Neuronal stem cell (in vitro differentiated cells): ENCODE measurements at regions not wholly inside any gene's neighbourhood (a gene's known extent, or its start where the extent isn't known, plus 50 kb on each side); places are given as distances from the start of the nearest gene placed in this dataset. TPM values are rescaled to one million over a fixed set of nuclear protein-coding genes. Genes with fewer than 3 reads are reported as not detected.

Source experiments
- DNase-seq: peaks from one replicate; pipeline ENCODE4 v3.0.0-alpha.2; 2013; ENCODE audit warnings: low spot score
- H2AFZ ChIP-seq: one replicate; pipeline ENCODE4 v1.6.1; 2013; ENCODE audit warnings: mild to moderate bottlenecking, low read length, inconsistent platforms
- H2AK5ac ChIP-seq: 2 replicates; pipeline ENCODE4 v1.6.1; 2013; ENCODE audit warnings: low read depth, mild to moderate bottlenecking, inconsistent platforms, low read length, moderate library complexity, mixed read lengths
- H2BK120ac ChIP-seq: 2 replicates; pipeline ENCODE4 v1.6.1; 2013; ENCODE audit warnings: low read depth, mild to moderate bottlenecking, inconsistent platforms, low read length, moderate library complexity, mixed read lengths
- H2BK12ac ChIP-seq: one replicate; pipeline ENCODE4 v1.6.1; 2013; ENCODE audit warnings: low read length, inconsistent platforms
- H2BK15ac ChIP-seq: 2 replicates; pipeline ENCODE4 v1.6.1; 2013; ENCODE audit warnings: mild to moderate bottlenecking, low read length, inconsistent platforms, mixed read lengths
- H2BK5ac ChIP-seq: one replicate; pipeline ENCODE4 v1.6.1; 2013; ENCODE audit warnings: inconsistent platforms, mild to moderate bottlenecking, low read length, moderate library complexity
- H3K14ac ChIP-seq: one replicate; pipeline ENCODE4 v1.6.1; 2013; ENCODE audit warnings: low read length, inconsistent platforms
- H3K18ac ChIP-seq: 2 replicates; pipeline ENCODE4 v1.6.1; 2013; ENCODE audit warnings: low read length, inconsistent platforms
- H3K23ac ChIP-seq: 2 replicates; pipeline ENCODE4 v1.6.1; 2013; ENCODE audit warnings: low read depth, mild to moderate bottlenecking, mixed read lengths, low read length, inconsistent platforms; ENCODE audit not compliant: poor library complexity
- H3K27ac ChIP-seq: replicated peaks from 3 replicates; pipeline ENCODE4 v1.5.1; 2013; ENCODE audit warnings: low read length, inconsistent platforms
- H3K27me3 ChIP-seq, 3 experiments: 2 replicates each; pipeline ENCODE4 v1.6.1; 2013; ENCODE audit warnings: low read length in 3 of 3, mild to moderate bottlenecking in 2 of 3, inconsistent platforms in 1 of 3, low read depth in 1 of 3, mixed read lengths in 1 of 3, moderate library complexity in 1 of 3; ENCODE audit not compliant: control insufficient read depth in 3 of 3, insufficient read depth in 3 of 3
- H3K36me3 ChIP-seq, 2 donors: replicated peaks in 1 of 2; 2 replicates each; pipeline ENCODE4 v1.6.1; 2013; ENCODE audit warnings: low read length in 2 of 2; ENCODE audit not compliant: control insufficient read depth in 2 of 2, insufficient read depth in 2 of 2
- H3K4ac ChIP-seq: 2 replicates; pipeline ENCODE4 v1.6.1; 2013; ENCODE audit warnings: inconsistent platforms, mild to moderate bottlenecking, low read length, moderate library complexity
- H3K4me1 ChIP-seq, 2 donors: 1 replicate in 1 of 2; 2 replicates in 1 of 2; pipeline ENCODE4 v1.6.1; 2013; ENCODE audit warnings: low read length in 2 of 2, low read depth in 1 of 2; ENCODE audit not compliant: control insufficient read depth in 2 of 2, insufficient read depth in 1 of 2
- H3K4me2 ChIP-seq: one replicate; pipeline ENCODE4 v1.6.1; 2013; ENCODE audit warnings: mild to moderate bottlenecking, low read length, inconsistent platforms; ENCODE audit not compliant: insufficient read depth, poor library complexity, severe bottlenecking
- H3K4me3 ChIP-seq, 2 donors: 2 replicates each; pipeline ENCODE4 v1.5.1; 2013; ENCODE audit warnings: low read length in 2 of 2, mild to moderate bottlenecking in 2 of 2, inconsistent platforms in 1 of 2, moderate library complexity in 1 of 2
- H3K79me1 ChIP-seq: one replicate; pipeline ENCODE4 v1.6.1; 2013; ENCODE audit warnings: low read depth, mild to moderate bottlenecking, inconsistent platforms, low read length, moderate library complexity
- H3K9ac ChIP-seq: one replicate; pipeline ENCODE4 v1.6.1; 2013; ENCODE audit warnings: mild to moderate bottlenecking, low read depth, low read length, inconsistent platforms; ENCODE audit not compliant: poor library complexity
- H3K9me3 ChIP-seq, 2 donors: replicated peaks in 1 of 2; 2 replicates each; pipeline versions ENCODE3 to v1.6.1; 2013; ENCODE audit warnings: low read length in 2 of 2, mild to moderate bottlenecking in 2 of 2, inconsistent platforms in 1 of 2, low read depth in 1 of 2, mixed read lengths in 1 of 2, moderate library complexity in 1 of 2; ENCODE audit not compliant: control insufficient read depth in 2 of 2, insufficient read depth in 1 of 2
- H4K8ac ChIP-seq: one replicate; pipeline ENCODE4 v1.6.1; 2013; ENCODE audit warnings: low read depth, mild to moderate bottlenecking, inconsistent platforms, low read length, moderate library complexity
- H4K91ac ChIP-seq: one replicate; pipeline ENCODE4 v1.6.1; 2013; ENCODE audit warnings: low read length, low read depth, mild to moderate bottlenecking, inconsistent platforms; ENCODE audit not compliant: poor library complexity
- WGBS, 2 donors: extraction: QIAGEN DNeasy Blood & Tissue Kit; methylation state at CpG; one replicate each; pipeline ENCODE4 v1.1.7; 2013; ENCODE audit warnings: missing lambda C conversion rate in 2 of 2, mixed read lengths in 1 of 2; ENCODE audit not compliant: insufficient read length in 2 of 2, insufficient replicate concordance in 1 of 2; ENCODE audit errors: extremely low coverage in 2 of 2; 5-methylcytosine and 5-hydroxymethylcytosine counted together
- small RNA-seq: library from polyadenylated mRNA; stranded (forward); fragments of <200 nt; extraction: miRNeasy Mini kit (QIAGEN cat#:217004); gene quantifications from one replicate; pipeline ENCODE3, GENCODE V24; 2013; ENCODE audit not compliant: insufficient read depth

DNA sequence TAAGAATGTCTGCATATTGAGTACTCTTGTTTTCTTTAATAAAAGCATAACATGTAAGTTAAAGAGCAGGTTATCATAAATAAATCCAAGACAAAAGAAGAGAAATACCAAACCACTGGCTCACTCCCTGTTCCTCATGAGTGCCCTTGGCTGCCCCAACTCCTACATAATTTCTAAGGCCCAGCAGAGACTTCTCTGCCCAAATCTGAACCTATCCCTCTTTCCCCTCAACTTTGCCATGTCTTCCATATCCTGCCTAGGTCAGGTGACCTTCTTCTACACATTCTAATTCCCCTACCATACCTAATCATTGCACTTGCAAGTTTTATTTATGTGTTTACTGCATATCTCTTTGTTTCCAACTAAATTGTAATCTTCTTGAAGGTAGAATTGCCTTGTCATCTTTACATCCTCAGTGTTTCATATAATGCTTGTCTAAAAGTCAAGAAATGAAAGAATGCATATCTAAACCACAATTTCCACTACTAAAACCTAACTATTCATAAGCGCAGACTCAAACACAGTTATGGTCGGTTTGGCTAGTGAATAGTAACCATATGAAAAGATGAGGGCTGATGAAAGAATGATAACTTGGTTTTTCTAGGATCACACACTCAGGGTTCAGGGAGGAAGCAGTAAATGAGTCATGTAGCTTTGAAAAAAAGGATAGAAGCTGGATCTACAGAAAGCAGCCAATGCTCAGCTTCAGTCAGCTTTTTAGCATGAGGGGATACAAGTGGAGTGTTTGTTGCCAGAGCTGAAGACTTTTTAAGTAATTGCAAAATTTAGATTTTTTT is 53.3 kb upstream of the EYA4 start:
- WGBS, 2 donors: no CpG with 5 or more reads among the region's 2 CpGs
- Histone ChIP-seq H2AFZ (no peak overlapping the region), H3K14ac (no peak overlapping the region), H3K4me3 (no peak overlapping the region), H2BK15ac (no peak overlapping the region), H3K79me1 (no peaks in the 10 kb centered on the region), H2BK12ac (no peak overlapping the region), H3K18ac (no peak overlapping the region), H3K9me3 (no peaks in the 10 kb centered on the region), H3K4ac (no peak overlapping the region), H2BK120ac (no peak overlapping the region), H3K4me2 (no peak overlapping the region), H3K23ac (no peak overlapping the region), H3K27me3 (no peaks in the 10 kb centered on the region), H4K91ac (no peak overlapping the region), H2AK5ac (no peak overlapping the region), H3K4me1 (peaks cover 0 to 3% of the 10 kb centered on the region in 2 donors), H4K8ac (no peak overlapping the region), H3K27ac (peak overlapping the region; percentile 13), H3K9ac (no peak overlapping the region), H2BK5ac (no peak overlapping the region), H3K36me3 (no peaks in the 10 kb centered on the region)
- DNase-seq: no peak

GRCh38 chr6:133190912-133191311 is 50.2 kb upstream of the EYA4 start:
- H2AK5ac ChIP-seq: no peak overlapping the region
- H3K79me1 ChIP-seq: no peaks in the 10 kb centered on the region
- H3K9me3 ChIP-seq: no peaks in the 10 kb centered on the region
- H3K4ac ChIP-seq: no peak overlapping the region
- H4K91ac ChIP-seq: no peak overlapping the region
- H3K36me3 ChIP-seq: no peaks in the 10 kb centered on the region
- no peak overlapping the region for H3K14ac ChIP-seq
- no peak overlapping the region for H2BK12ac ChIP-seq
- DNase-seq: no peak
- no peak overlapping the region for H2AFZ ChIP-seq
- H2BK120ac ChIP-seq: no peak overlapping the region
- H3K27me3 ChIP-seq: no peaks in the 10 kb centered on the region
- H3K9ac ChIP-seq: no peak overlapping the region
- WGBS, 2 donors: no CpG with 5 or more reads among the region's 3 CpGs
- peaks cover 0 to 3% of the 10 kb centered on the region in 2 donors for H3K4me1 ChIP-seq
- H2BK15ac ChIP-seq: no peak overlapping the region
- H3K23ac ChIP-seq: no peak overlapping the region
- no peak overlapping the region for H4K8ac ChIP-seq
- H3K4me3 ChIP-seq: no peak overlapping the region
- H3K27ac ChIP-seq: no peak overlapping the region
- H3K18ac ChIP-seq: no peak overlapping the region
- no peak overlapping the region for H2BK5ac ChIP-seq
- no peak overlapping the region for H3K4me2 ChIP-seq

DNA sequence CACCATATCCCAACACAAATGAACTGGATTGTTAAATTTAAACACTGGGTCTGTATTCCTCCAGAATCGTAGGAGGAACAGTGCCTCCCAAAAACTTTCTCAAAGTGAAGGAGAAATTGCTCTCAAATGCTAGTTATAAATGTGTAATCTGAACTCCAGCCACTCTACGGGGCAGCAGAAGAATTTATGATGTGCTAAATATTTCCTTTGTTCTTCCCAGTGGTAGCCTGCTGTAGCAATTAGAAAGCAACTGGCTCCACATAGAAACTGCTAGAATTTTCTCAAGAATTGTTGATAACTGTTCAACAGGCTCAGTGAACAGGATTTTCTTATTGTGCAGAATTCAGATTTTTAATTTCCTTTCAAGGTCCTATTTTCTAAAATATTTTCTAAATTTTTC is 49.8 kb upstream of the EYA4 start:
- H2AFZ ChIP-seq: no peak overlapping the region
- H3K4ac ChIP-seq: no peak overlapping the region
- no peak overlapping the region for H3K18ac ChIP-seq
- H3K79me1 ChIP-seq: no peaks in the 10 kb centered on the region
- no peak overlapping the region for H2AK5ac ChIP-seq
- DNase-seq: no peak
- no peak overlapping the region for H3K14ac ChIP-seq
- no peak overlapping the region for H4K91ac ChIP-seq
- no peak overlapping the region for H3K4me2 ChIP-seq
- no CpG with 5 or more reads among the region's 2 CpGs for WGBS, 2 donors
- H3K36me3 ChIP-seq: no peaks in the 10 kb centered on the region
- no peak overlapping the region for H2BK12ac ChIP-seq
- H3K9me3 ChIP-seq: no peaks in the 10 kb centered on the region
- H3K27me3 ChIP-seq: no peaks in the 10 kb centered on the region
- H3K27ac ChIP-seq: no peak overlapping the region
- H3K23ac ChIP-seq: no peak overlapping the region
- peaks cover 0 to 3% of the 10 kb centered on the region in 2 donors for H3K4me1 ChIP-seq
- no peak overlapping the region for H3K9ac ChIP-seq
- no peak overlapping the region for H3K4me3 ChIP-seq
- no peak overlapping the region for H2BK120ac ChIP-seq
- H2BK5ac ChIP-seq: no peak overlapping the region
- H2BK15ac ChIP-seq: no peak overlapping the region
- H4K8ac ChIP-seq: no peak overlapping the region

Small RNAs in the stretch of these regions (small RNA-seq; reads per million reads assigned to genes)
- gene MTCYBP4: not detected
